ENCODE measurements at regions not wholly inside any gene's neighbourhood (a gene's known extent, or its start where the extent isn't known, plus 50 kb on each side); places are given as distances from the start of the nearest gene placed in this dataset.
A peak's percentile ranks its signal among the peaks of the same experiment; 100 is the strongest.

DNA sequence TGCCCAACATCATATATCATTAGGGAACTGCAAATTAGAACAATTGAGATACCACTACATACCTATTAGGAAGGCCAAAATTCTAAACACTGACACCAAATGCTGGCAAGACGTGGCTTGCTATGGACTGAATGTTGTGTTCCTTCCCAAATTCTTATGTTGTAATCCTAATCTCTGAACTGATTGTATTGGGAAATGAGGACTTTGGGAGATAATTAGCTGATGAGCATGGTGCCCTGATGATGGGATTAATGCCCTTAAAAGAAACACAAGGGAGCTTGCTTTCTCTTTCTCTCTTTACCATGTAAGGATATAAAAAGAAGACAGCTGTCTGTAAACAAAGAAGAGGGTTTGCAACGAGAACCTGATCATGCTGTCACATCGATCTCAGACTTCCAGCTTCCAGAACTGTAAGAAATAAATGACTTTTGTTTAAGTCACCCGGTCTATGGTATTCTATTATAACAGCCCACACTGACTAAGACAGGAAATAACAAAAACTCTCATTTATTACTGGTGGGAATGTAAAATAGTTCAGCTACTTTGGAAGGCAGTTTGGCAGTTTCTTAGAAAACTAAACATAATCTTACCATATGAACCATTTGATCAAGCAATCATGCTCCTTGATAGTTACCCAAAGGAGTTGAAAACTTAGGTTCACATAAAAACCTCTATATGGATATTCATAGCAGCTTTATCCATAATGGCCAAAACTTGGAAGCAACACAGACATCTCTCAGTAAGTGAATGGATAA, 458.3 kb upstream of the CBLB start:
- no peak overlapping the region for H3K4me3 ChIP-seq
- H3K27ac ChIP-seq = no peak overlapping the region

DNA sequence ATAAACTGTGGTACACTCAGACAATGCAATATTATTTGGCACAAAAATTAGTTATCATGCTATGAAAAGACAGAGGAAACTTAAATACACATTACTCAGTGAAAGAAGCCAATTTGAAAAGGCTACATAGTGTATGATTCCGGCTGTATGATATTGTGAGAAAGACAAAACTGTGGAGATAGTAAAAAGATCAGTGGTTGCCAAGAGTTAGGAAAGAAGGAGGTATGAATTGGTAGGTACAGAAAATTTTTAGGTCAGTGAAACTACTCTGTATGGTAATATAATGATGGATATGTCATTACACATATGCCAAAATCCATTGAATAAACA, 458.8 kb upstream of the CBLB start:
- Histone ChIP-seq H3K27ac (no peak overlapping the region), H3K4me3 (no peak overlapping the region)

DNA sequence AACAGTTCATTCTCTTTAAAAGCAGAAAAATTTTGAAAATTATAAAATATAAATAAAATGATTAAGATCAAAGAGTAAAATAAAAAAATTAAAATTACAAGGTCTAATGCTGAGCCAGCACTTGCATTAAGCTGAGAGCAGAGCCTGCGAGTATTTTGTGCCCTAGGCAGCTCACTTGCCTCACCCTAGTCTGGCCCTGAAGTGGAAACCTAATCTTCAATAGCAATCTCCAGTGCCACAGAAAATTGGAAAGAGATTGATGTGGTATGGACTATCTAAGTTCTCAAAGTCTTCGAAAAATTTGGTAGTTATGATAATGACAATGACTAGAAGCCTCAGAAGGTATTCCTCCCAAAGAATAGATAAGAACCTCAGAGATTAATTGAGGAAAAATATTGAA, 459.4 kb upstream of the CBLB start:
- H3K4me3 ChIP-seq = no peak overlapping the region
- no peak overlapping the region for H3K27ac ChIP-seq

DNA sequence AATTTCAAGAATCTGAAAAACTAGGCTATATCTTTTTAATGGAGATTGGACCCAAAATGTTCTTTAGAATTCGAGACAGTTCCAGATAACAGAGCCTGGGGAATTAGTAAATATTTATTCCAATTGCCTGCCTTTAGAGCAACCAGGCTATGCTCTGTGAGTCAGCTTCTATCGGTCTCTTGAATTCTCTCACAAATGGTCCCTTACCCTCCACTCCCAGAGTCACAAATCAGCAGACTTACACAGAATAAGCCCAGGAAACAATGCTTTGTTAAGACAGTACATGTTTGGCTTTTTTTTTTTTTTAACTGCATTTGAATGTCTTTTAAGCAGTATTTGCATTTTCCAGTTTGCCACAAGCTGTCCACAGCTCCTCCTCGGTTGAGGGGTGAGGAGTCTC, 460.7 kb upstream of the CBLB start:
- no peak overlapping the region for H3K27ac ChIP-seq
- H3K4me3 ChIP-seq = no peak overlapping the region

DNA sequence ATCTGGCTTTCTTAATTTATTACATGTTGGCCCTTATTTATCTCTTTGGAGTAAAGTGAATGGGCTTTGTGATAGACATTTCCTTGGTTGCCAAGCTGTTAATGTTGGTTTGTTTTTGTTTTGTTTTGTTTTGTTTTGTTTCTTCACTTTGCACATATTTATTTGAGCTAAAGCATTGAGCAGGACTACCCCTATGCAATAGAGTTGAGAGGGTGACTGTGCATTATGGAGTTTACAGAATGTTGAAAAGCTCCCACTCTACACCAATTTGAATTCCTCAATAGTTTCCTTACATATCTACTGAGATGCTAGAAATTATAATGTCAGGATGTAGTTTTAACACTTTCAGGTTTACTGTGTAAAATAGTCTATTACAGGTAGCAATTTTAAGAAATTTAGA, 462.8 kb upstream of the CBLB start:
- Histone ChIP-seq H3K4me3 (no peak overlapping the region), H3K27ac (no peak overlapping the region)

DNA sequence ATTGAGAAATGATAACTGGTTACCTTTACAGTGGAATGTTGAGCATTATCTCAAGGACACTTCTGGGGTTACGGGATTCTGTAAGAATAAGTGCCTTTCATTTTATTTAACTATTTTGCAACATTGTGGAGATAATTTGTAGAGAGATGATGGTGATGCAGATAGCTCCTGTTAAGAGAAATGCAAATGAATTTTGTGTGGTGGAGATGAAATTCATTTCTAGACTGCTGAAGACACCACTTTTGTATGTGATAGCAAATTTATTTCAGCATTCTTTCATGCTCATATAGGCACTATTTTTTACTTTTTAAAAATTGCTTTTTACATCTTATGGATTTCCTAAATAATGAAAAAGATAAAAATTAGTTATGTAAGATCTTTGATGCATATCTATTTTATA, 463.3 kb upstream of the CBLB start:
- H3K27ac ChIP-seq = no peak overlapping the region

DNA sequence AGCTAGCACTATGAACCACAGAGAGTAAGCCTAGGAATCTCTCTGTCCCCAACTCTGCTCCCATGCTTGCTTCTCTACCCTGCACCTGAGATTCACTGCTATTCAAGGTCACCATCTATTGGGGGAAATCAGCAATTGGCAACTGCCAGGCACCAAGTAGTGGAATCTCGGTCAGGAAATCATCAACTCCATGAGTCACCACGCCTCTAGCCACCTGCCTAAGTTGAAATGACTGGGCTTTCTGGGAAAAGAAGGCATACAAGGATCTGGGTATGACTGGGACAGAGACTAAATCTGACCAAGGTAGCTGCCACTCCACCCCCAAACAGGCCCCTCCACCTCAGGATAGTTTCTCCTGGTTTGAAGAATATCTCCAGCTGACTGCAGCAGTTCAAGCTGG, 464.1 kb upstream of the CBLB start:
- Histone ChIP-seq H3K27ac (no peak overlapping the region), H3K4me3 (no peak overlapping the region)

More for the DNA sequence above, 463.3 kb upstream of the CBLB start:
- H3K4me3 ChIP-seq = no peak overlapping the region

DNA sequence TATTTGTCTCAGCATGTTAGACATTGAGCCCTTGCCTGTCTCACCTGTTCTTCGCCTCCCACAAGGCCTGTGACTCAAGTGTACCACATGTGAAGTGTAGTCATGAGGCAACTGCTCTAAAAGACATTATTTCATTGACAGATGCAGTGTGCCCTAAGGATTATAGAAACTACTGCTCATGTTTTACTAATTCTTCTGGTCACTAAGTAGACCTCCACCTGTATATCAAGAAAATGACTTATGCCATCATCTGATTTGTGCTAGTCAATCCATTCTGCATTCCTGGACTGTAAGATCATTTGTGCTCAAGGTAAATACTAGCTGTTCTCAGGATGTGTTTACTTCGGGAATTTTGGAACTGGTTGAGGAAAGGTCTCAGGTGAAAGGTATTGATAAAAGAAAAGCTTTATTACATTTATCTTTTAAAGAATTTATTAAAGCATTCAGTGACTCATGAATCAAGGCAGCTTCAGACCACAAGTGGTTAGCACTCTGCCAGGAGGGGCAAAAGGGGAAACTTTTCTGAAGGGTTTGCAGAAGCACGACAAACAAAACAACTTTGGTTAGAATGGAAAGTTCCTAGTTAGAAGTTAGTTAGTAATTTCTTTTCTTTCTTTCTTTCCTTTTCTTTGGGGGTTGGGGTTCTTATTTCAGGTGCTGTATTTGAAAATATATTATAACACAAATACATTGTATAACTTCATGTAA, 465.3 kb upstream of the CBLB start:
- Histone ChIP-seq H3K4me3 (no peak overlapping the region), H3K27ac (no peak overlapping the region)

DNA sequence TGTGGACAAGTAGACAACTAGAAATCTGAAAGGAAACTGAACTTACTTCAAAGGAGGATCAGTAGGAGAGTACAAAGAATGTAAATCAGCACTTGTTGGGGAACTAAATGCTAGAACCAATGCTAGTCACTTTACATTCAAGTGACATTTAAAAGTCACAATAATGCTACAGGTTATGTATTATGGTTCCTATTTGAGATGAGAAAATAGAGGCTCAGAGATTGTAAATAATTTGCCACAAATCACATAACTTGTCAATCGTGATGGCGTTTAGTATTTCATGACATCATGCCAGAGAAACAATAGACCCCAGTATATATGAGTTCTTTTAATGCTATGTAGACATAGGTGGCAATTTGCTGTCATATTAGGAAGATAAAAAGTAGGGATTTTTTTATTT, 467.8 kb upstream of the CBLB start:
- no peak overlapping the region for H3K4me3 ChIP-seq

DNA sequence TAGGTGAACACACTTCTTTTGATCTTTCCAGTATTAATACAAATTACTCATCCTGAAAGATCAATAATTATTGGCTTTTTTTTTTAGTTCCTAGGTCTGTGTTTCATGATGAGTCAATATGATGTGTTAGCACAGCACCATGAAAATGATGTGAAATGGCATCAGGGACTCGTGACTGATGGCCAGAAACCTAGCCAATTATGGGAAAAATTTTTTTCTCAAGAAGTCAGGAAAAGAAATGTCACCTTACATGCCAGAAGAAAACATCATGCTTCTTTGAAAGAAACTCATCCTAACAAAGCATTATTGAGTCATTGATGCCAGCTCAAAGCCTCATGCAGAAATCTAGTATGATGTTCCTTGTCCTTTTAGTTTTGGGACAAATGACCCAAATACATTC, 468.3 kb upstream of the CBLB start:
- H3K27ac ChIP-seq = no peak overlapping the region

More for the DNA sequence above, 467.8 kb upstream of the CBLB start:
- H3K27ac ChIP-seq = no peak overlapping the region

DNA sequence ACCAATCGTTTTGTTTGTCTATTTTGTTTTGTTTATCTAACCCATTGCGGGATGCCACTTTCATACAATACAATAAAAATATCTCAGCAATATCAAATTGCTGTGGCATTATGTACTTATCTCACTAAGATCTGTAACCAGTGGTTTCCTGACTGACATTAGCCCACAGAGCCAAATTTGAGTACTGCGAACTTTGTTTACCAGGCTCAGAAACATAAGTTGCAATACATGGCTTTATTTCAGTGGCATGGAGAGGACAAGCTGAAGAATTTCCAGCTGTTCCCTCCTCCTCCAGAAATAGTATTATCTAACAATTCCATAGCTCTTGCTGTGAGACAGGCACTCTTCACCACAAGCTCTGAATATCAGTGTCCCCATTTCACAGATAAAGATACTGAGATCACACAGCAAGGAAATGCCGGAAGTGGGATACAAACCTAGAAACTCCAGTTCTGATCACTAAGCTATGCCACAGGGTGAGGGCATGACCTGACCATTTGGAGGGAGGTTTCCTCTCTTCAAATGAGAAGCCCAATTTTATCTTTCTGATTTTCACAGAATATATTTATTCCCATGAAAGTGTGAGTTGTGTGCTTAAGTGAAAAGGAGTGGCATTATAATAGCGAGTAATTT, 469.9 kb upstream of the CBLB start:
- Histone ChIP-seq H3K27ac (no peak overlapping the region), H3K4me3 (no peak overlapping the region)

More for the DNA sequence above, 468.3 kb upstream of the CBLB start:
- no peak overlapping the region for H3K4me3 ChIP-seq

DNA sequence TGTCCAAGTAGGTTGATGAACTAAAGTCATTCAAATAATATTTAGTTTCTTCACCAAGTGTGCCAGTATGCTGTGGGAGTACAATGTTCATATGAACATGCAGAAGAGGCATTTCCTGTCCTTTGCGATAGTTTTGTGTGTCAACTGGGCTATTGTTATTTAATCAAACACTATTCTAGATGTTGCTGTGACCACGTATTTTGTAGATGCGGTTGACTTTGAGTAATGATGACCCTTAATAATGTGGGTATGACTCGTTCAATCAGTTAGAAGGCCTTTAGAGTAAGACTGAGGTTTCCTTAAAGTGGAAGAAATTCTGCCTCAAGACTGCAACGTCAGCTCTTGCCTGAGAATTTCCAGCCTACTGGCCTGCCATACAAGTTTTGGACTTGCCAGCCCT, 470.7 kb upstream of the CBLB start:
- no peak overlapping the region for H3K27ac ChIP-seq
- no peak overlapping the region for H3K4me3 ChIP-seq

DNA sequence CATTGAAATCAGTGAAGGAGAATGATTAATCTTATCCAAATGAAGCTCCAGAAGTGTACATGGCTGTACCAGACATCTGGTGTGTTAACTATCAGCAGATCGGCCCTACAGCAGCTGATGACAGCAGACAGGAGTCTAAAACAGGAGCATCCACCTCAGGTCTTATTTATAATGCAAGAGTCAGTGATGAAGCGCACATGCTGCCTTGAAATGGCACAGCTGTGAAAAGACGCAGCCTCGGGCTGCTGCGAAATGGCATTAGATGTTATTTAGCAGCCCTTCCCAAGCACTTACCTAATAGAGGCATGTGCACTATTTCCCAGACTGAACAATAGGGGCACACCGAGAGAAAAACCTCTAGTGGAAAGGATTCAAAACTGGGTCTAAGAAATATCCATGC, 472.3 kb upstream of the CBLB start:
- no peak overlapping the region for H3K4me3 ChIP-seq
- H3K27ac ChIP-seq = no peak overlapping the region

DNA sequence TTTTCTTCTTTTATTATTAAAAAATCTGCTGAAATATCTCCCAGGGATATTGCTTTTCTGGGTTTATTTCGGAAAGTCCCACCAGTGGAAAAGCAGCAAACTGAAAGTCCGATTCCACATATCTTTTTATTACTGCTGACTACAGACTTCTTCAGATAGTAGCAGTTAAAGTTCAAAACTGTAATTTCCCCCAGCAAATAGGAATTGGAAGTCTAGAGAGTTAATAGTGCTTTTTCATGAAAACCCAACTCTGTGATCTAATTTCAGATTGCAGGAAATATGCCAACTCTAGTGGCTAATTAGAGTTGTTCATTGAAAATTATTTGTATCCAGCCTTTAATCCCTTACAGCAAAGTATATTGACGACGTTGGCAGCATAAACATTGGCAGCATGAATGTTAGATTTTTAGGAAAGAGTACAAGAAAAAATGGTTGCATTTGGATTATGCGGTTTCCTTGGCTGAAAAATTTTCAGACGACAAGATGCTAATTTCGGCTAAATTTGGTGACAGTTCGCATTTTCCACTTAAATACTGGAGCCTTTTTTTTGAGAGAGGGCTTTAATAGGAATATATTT, 472.9 kb upstream of the CBLB start:
- Histone ChIP-seq H3K27ac (peak overlapping the region in 1 of 21 experiments; percentile 12), H3K4me3 (no peak overlapping the region)

DNA sequence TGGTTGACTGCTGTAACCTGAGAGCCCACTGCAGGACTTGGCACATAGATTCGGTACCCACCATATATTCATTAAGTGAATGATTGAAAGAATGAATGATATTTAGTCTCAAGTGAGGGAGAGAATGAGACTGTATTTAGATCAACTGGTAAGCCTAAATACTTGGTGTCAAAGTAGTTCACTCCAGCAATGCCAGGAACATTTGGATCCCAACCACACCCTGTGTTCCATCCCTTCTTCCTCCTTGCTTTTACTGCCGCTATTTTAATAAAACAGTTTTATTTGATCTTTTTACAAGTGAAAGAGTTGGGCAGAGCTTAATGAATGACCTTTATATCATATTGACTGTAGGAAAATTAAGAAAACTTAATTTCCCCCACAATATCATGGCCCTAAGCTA, 473.6 kb upstream of the CBLB start:
- no peak overlapping the region for H3K27ac ChIP-seq
- H3K4me3 ChIP-seq = no peak overlapping the region

DNA sequence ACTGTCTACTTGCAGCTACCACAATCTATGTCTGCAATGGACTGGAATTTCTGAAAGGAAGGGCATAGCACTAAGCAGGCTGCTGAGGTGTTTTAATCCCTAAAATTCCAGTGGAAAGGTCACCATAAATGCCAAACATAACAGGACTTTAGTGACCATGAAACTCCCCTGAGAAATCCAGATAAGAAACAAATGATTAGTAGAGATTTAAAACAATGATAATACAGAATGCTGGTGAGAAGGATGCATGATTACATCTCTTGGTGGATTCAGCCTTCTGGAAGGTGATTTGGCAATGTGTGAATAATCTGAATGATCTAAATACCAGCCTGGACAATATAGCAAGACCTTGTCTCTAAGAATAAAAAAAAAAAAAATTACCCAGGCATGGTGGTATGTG, 475.0 kb upstream of the CBLB start:
- H3K27ac ChIP-seq = no peak overlapping the region
- no peak overlapping the region for H3K4me3 ChIP-seq

DNA sequence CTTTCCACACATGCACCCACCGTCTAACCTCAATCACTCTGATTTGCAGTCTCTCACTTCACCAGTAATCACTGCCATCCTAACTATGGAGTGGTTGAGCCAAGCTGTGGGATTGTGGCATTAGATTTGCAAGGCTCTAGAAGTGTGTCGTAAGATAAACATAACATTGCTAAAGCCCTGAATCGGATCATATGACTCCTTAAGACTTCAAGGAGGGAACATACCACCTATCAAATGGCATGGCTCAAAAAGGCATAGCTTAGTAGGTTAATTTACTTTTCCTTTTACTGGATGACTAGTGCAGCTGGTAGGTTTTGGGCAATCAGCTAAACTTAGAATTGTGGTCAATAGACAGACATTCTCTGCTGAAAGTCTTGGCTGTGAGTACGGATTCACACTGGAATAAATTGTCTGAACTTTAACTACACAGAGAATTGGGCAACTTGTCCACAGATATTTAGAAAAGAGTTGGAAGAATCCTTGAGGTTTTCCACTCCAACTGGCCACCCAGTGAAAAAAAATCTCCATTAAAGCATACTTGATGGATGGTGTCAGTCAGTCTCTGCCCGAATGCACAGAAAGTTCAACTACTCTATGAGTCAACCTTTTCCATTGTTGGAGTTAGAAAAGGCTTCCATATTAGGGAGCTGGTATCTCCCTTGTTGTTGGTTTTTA, 476.7 kb upstream of the CBLB start:
- H3K4me3 ChIP-seq = no peak overlapping the region
- peak overlapping the region in 1 of 21 experiments; percentile 14 for H3K27ac ChIP-seq

DNA sequence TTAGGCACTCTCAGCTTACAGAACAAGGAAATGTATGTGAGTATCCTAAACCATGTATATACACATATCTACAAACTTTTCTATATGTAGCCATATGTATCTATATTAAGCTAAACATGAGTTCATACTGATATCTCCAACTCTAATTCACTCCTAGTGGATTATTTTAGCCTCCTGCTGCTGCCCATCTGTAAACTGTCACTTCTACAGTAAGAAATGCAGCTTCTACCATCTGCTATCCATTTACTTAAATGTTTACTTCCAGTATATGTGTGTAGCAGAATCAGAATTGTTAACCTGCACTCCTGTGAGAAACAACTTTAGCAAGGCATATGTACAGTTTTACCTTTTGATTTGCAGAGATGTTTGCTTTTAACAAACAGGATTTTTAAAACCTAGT, 478.5 kb upstream of the CBLB start:
- no peak overlapping the region for H3K4me3 ChIP-seq
- no peak overlapping the region for H3K27ac ChIP-seq

DNA sequence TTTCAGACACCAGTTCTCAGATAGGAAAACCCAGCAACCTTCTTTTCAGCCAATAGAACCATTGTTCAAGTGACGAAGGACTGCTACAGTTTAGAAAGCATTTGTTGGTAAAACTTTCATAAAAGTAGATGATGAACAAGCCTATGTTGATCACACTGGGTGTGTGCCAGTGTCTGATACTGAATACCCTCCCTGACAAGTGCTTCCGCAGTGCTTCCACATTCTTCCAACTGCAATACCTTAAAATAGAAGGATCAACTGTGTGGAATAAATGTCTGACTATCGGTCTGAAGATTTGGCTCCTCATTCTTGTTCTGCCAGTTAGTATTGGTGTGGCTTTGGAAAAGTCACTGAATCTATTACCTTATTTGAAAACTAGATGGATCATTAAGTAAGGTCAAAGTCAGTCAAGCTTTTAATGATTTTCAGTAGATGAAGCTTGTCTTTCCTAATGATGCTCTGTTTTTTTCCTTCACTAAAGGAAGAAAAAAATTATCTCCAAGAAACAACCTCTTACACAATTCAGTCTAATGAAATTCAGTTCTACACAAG, 479.4 kb upstream of the CBLB start:
- no peak overlapping the region for H3K4me3 ChIP-seq

More for the DNA sequence above, 479.4 kb upstream of the CBLB start:
- H3K27ac ChIP-seq = peak overlapping the region in 1 of 21 experiments; percentile 19
